SKM-1 treated with dmso at 0.1 percent for 144 hours (cell line): ENCODE measurements at regions not wholly inside any gene's neighbourhood (a gene's known extent, or its start where the extent isn't known, plus 50 kb on each side); places are given as distances from the start of the nearest gene placed in this dataset.
"Not testable (repeated sequence)": the region's sequence is repeated elsewhere in the genome, so short reads cannot be mapped to it uniquely, and the experiment has no call there.

Source experiments
- DNase-seq: peaks from one replicate; lab custom pipeline; 2025; ENCODE audit not compliant: unreplicated experiment; lab: John Stamatoyannopoulos, UW

- DNase-seq, result not testable (repeated sequence)
These were observed 313.6 kb upstream of the FRG1 start for GRCh38 chr4:189627041-189627440.

GRCh38 chr4:189629733-189630132, 310.9 kb upstream of the FRG1 start:
- DNase-seq, result not testable (repeated sequence)

- DNase-seq, result peak; percentile 16
These were observed 309.6 kb upstream of the FRG1 start for GRCh38 chr4:189630913-189631567.

GRCh38 chr4:189631568-189631916, 309.1 kb upstream of the FRG1 start:
- DNase-seq, result not testable (repeated sequence)

GRCh38 chr4:189650436-189650835, 290.2 kb upstream of the FRG1 start:
- not testable (repeated sequence) for DNase-seq

- not testable (repeated sequence) for DNase-seq
These were observed 287.5 kb upstream of the FRG1 start for GRCh38 chr4:189653130-189653653.

- DNase-seq, result not testable (repeated sequence)
These were observed 286.7 kb upstream of the FRG1 start for GRCh38 chr4:189653983-189654382.

GRCh38 chr4:189654396-189654795, 286.3 kb upstream of the FRG1 start:
- peak; percentile 30 for DNase-seq

GRCh38 chr4:189655817-189656216, 284.9 kb upstream of the FRG1 start:
- DNase-seq, result not testable (repeated sequence)

- DNase-seq, result no peak
These were observed 284.0 kb upstream of the FRG1 start for GRCh38 chr4:189656641-189657040.

- peak; percentile 43 for DNase-seq
These were observed 282.4 kb upstream of the FRG1 start for GRCh38 chr4:189658259-189658658.

- DNase-seq, result peak; percentile 53
These were observed 281.8 kb upstream of the FRG1 start for GRCh38 chr4:189658831-189659230.

GRCh38 chr4:189659287-189659686, 281.4 kb upstream of the FRG1 start:
- peak; percentile 29 for DNase-seq

GRCh38 chr4:189660722-189661360, 279.8 kb upstream of the FRG1 start:
- no peak for DNase-seq

GRCh38 chr4:189664693-189665250, 275.9 kb upstream of the FRG1 start:
- DNase-seq, result no peak

GRCh38 chr4:189665712-189666305, 274.9 kb upstream of the FRG1 start:
- DNase-seq, result not testable (repeated sequence)

- DNase-seq, result not testable (repeated sequence)
These were observed 273.3 kb upstream of the FRG1 start for GRCh38 chr4:189667386-189667785.

- not testable (repeated sequence) for DNase-seq
These were observed 242.9 kb upstream of the FRG1 start for GRCh38 chr4:189697675-189698245.

GRCh38 chr4:189703000-189703399, 237.7 kb upstream of the FRG1 start:
- DNase-seq, result not testable (repeated sequence)

GRCh38 chr4:189706821-189707220, 233.9 kb upstream of the FRG1 start:
- not testable (repeated sequence) for DNase-seq

GRCh38 chr4:189707227-189707626, 233.4 kb upstream of the FRG1 start:
- DNase-seq, result not testable (repeated sequence)
